Common myeloid progenitor, CD34-positive (primary cell): ENCODE measurements at regions not wholly inside any gene's neighbourhood (a gene's known extent, or its start where the extent isn't known, plus 50 kb on each side); places are given as distances from the start of the nearest gene placed in this dataset.
"Not testable (repeated sequence)": the region's sequence is repeated elsewhere in the genome, so short reads cannot be mapped to it uniquely, and the experiment has no call there.

Source experiments
- CTCF ChIA-PET: fragments of 350-600 bp; sonication (Branson Sonifier 250); formaldehyde crosslinking; loops from one replicate; lab custom pipeline; 2021; ENCODE audit warnings: antibody characterized with exemption; lab: Charles Lee
- POLR2A ChIA-PET: fragments of 350-600 bp; sonication (Branson Sonifier 250); formaldehyde crosslinking; loops from one replicate; lab custom pipeline; 2021; ENCODE audit warnings: antibody characterized with exemption; lab: Charles Lee
- DNase-seq, 3 donors: peaks; one replicate each; pipeline versions ENCODE4 v3.0.0 to v3.0.0-alpha.2; 2013
- H3K27ac ChIP-seq, 2 experiments: 1 replicate in 1 of 2; 2 replicates in 1 of 2; pipeline ENCODE4 v1.7.0; 2013; ENCODE audit warnings: inconsistent platforms in 2 of 2, low read length in 2 of 2, mild to moderate bottlenecking in 2 of 2, low read depth in 1 of 2, moderate library complexity in 1 of 2; ENCODE audit not compliant: severe bottlenecking in 2 of 2, insufficient read depth in 1 of 2, poor library complexity in 1 of 2
- H3K27me3 ChIP-seq, 5 experiments: replicated peaks in 2 of 5; 1 replicate in 3 of 5; 2 replicates in 2 of 5; pipeline versions ENCODE4 v1.6.1 to v1.7.0; 2013; ENCODE audit warnings: low read length in 4 of 5, mild to moderate bottlenecking in 2 of 5, moderate library complexity in 2 of 5, inconsistent platforms in 1 of 5; ENCODE audit not compliant: insufficient read depth in 5 of 5, control insufficient read depth in 4 of 5
- H3K36me3 ChIP-seq, 4 experiments: 1 replicate in 2 of 4; 2 replicates in 2 of 4; pipeline versions ENCODE4 v1.6.1 to v1.7.0; 2013; ENCODE audit warnings: low read length in 3 of 4, control low read depth in 1 of 4, mild to moderate bottlenecking in 1 of 4; ENCODE audit not compliant: control insufficient read depth in 4 of 4, insufficient read depth in 4 of 4
- H3K4me1 ChIP-seq, 4 experiments: 1 replicate in 3 of 4; 2 replicates in 1 of 4; pipeline versions ENCODE4 v1.6.1 to v1.7.1; 2013; ENCODE audit warnings: low read length in 3 of 4, mild to moderate bottlenecking in 3 of 4, control low read depth in 1 of 4, inconsistent platforms in 1 of 4, moderate library complexity in 1 of 4; ENCODE audit not compliant: control insufficient read depth in 4 of 4, insufficient read depth in 4 of 4; ENCODE audit errors: control extremely low read depth in 1 of 4
- H3K4me3 ChIP-seq, 7 experiments: 1 replicate in 4 of 7; 2 replicates in 3 of 7; pipeline versions ENCODE4 v1.5.1 to v1.7.0; 2013; ENCODE audit warnings: mild to moderate bottlenecking in 7 of 7, low read length in 6 of 7, moderate library complexity in 6 of 7, inconsistent platforms in 2 of 7, low read depth in 2 of 7, control low read depth in 1 of 7; ENCODE audit not compliant: insufficient read depth in 4 of 7, control insufficient read depth in 1 of 7; ENCODE audit errors: extremely low read depth in 1 of 7
- H3K9me3 ChIP-seq, 5 experiments: 1 replicate in 4 of 5; 2 replicates in 1 of 5; pipeline versions ENCODE4 v1.6.1 to v1.7.1; 2013; ENCODE audit warnings: low read length in 4 of 5, mild to moderate bottlenecking in 2 of 5, inconsistent platforms in 1 of 5, low read depth in 1 of 5, moderate library complexity in 1 of 5; ENCODE audit not compliant: control insufficient read depth in 4 of 5, insufficient read depth in 2 of 5; ENCODE audit errors: control extremely low read depth in 1 of 5
- WGBS: methylation state at CpG from one replicate; pipeline ENCODE4 v1.1.5; 2013; ENCODE audit not compliant: insufficient coverage; 5-methylcytosine and 5-hydroxymethylcytosine counted together

- DNase-seq, H3K27me3 ChIP-seq, POLR2A ChIA-PET, H3K4me1 ChIP-seq, H3K4me3 ChIP-seq, H3K9me3 ChIP-seq, CTCF ChIA-PET, H3K36me3 ChIP-seq, H3K27ac ChIP-seq: not testable (repeated sequence)
- WGBS: 57% methylated on average over 3 of the region's 4 CpGs
Observed at GRCh38 chr21:5217933-5218332, 5303.4 kb upstream of the TPTE start.

GRCh38 chr21:5219988-5220387 lies 5301.4 kb upstream of the TPTE start:
- H3K4me3 ChIP-seq, H3K4me1 ChIP-seq, H3K9me3 ChIP-seq, DNase-seq, CTCF ChIA-PET, H3K36me3 ChIP-seq, H3K27me3 ChIP-seq, POLR2A ChIA-PET, H3K27ac ChIP-seq: not testable (repeated sequence)
- WGBS: 79% methylated on average over 2 of the region's 5 CpGs

GRCh38 chr21:5220468-5220867 lies 5300.9 kb upstream of the TPTE start:
- H3K27me3 ChIP-seq, H3K4me1 ChIP-seq, CTCF ChIA-PET, DNase-seq, H3K36me3 ChIP-seq, H3K4me3 ChIP-seq, POLR2A ChIA-PET, H3K27ac ChIP-seq: not testable (repeated sequence)
- peaks cover 2 to 11% (median 3%) of the 10 kb centered on the region in 5 experiments for H3K9me3 ChIP-seq
- 72% methylated on average over 6 of the region's 6 CpGs for WGBS

- H3K4me3 ChIP-seq, H3K4me1 ChIP-seq, H3K36me3 ChIP-seq, POLR2A ChIA-PET, DNase-seq, CTCF ChIA-PET, H3K27ac ChIP-seq, H3K27me3 ChIP-seq: not testable (repeated sequence)
- peaks cover 2 to 11% (median 3%) of the 10 kb centered on the region in 5 experiments for H3K9me3 ChIP-seq
- 33% methylated on average over 4 of the region's 4 CpGs for WGBS
Observed at GRCh38 chr21:5221458-5222050, 5299.8 kb upstream of the TPTE start.

GRCh38 chr21:5222996-5223782 lies 5298.2 kb upstream of the TPTE start:
- DNase-seq, CTCF ChIA-PET: not testable (repeated sequence)

GRCh38 chr21:5224156-5224555 lies 5297.2 kb upstream of the TPTE start:
- H3K27ac ChIP-seq, H3K4me1 ChIP-seq, CTCF ChIA-PET, POLR2A ChIA-PET, H3K4me3 ChIP-seq, DNase-seq, H3K27me3 ChIP-seq, H3K36me3 ChIP-seq: not testable (repeated sequence)
- WGBS: 70% methylated on average over 5 of the region's 6 CpGs
- H3K9me3 ChIP-seq: peaks cover 0 to 11% (median 3%) of the 10 kb centered on the region in 5 experiments

More at GRCh38 chr21:5222996-5223782, 5298.2 kb upstream of the TPTE start:
- H3K27me3 ChIP-seq, H3K4me3 ChIP-seq, POLR2A ChIA-PET, H3K27ac ChIP-seq, H3K36me3 ChIP-seq, H3K4me1 ChIP-seq: not testable (repeated sequence)
- 42% methylated on average over 4 of the region's 6 CpGs for WGBS
- H3K9me3 ChIP-seq: peaks cover 0 to 11% (median 3%) of the 10 kb centered on the region in 5 experiments

GRCh38 chr21:5227252-5227651 lies 5294.1 kb upstream of the TPTE start:
- H3K4me3 ChIP-seq, POLR2A ChIA-PET, H3K4me1 ChIP-seq, DNase-seq, H3K36me3 ChIP-seq, CTCF ChIA-PET, H3K27me3 ChIP-seq, H3K27ac ChIP-seq: not testable (repeated sequence)
- no CpG with 5 or more reads among the region's 1 CpG for WGBS
- H3K9me3 ChIP-seq: peaks cover 2 to 12% (median 6%) of the 10 kb centered on the region in 5 experiments
